GM13976 (cell line): ENCODE measurements at regions not wholly inside any gene's neighbourhood (a gene's known extent, or its start where the extent isn't known, plus 50 kb on each side); places are given as distances from the start of the nearest gene placed in this dataset.
"Not testable (repeated sequence)": the region's sequence is repeated elsewhere in the genome, so short reads cannot be mapped to it uniquely, and the experiment has no call there.

Experiments
- DNase-seq: peaks from one replicate; pipeline ENCODE4 v3.0.0; 2012; ENCODE audit warnings: low spot score
- CTCF ChIP-seq: IDR thresholded peaks from 2 replicates; pipeline ENCODE4 v1.5.1; 2012; ENCODE audit warnings: borderline replicate concordance, mild to moderate bottlenecking; ENCODE audit not compliant: insufficient read depth; ENCODE audit errors: extremely low read depth, missing control alignments, control extremely low read depth
- in situ Hi-C: fragments of 300-500 bp; cut with MboI; formaldehyde crosslinking; loops from one replicate; pipeline ENCODE4 v1.12.0; 2022; ENCODE audit warnings: low sequenced_read_pairs, mixed read lengths, inconsistent platforms; ENCODE audit not compliant: unreplicated experiment

- peak; percentile 12 for DNase-seq
- peak; percentile 14 for TF ChIP-seq CTCF
- in situ Hi-C loops = no loop called here
These were observed 70.3 kb downstream of the ARL9 start for GRCh38 chr4:56575820-56576429.

- DNase-seq, in situ Hi-C loops: not testable (repeated sequence)
These were observed 86.8 kb downstream of the ARL9 start for GRCh38 chr4:56592417-56592816.
